Cardiac muscle cell (in vitro differentiated cells and primary cell): ENCODE measurements at regions not wholly inside any gene's neighbourhood (a gene's known extent, or its start where the extent isn't known, plus 50 kb on each side); places are given as distances from the start of the nearest gene placed in this dataset.

Source experiments
- DNase-seq, 2 donors: peaks; one replicate each; pipeline versions ENCODE4 v3.0.0 to v3.0.0-alpha.2; 2010 to 2017; ENCODE audit warnings: low read depth in 1 of 2, low spot score in 1 of 2
- H3K27ac ChIP-seq: fragments of 200-600 bp; sonication (generic); 2 replicates; pipeline ENCODE4 v1.5.1; 2016
- H3K27me3 ChIP-seq: fragments of 200-600 bp; sonication (generic); 2 replicates; pipeline ENCODE4 v1.6.0; 2016; ENCODE audit warnings: control low read depth
- H3K36me3 ChIP-seq: fragments of 200-600 bp; sonication (generic); 2 replicates; pipeline ENCODE4 v1.5.1; 2016; ENCODE audit warnings: control low read depth
- H3K4me1 ChIP-seq: fragments of 200-600 bp; sonication (generic); 2 replicates; pipeline ENCODE4 v1.8.1; 2017; ENCODE audit warnings: low read depth, mild to moderate bottlenecking, mixed run types
- H3K4me3 ChIP-seq: fragments of 200-600 bp; sonication (generic); 2 replicates; pipeline ENCODE4 v1.5.1; 2016; ENCODE audit warnings: mild to moderate bottlenecking
- H3K9me3 ChIP-seq: fragments of 200-600 bp; sonication (generic); 2 replicates; pipeline ENCODE4 v1.5.1; 2017; ENCODE audit warnings: low read depth, mild to moderate bottlenecking, control low read depth
- TF ChIP-seq, protein P1 (sequence below): IDR thresholded peaks from 2 replicates; pipeline ENCODE4 v1.5.1; 2012; ENCODE audit warnings: low read depth, mild to moderate bottlenecking, low read length

DNA sequence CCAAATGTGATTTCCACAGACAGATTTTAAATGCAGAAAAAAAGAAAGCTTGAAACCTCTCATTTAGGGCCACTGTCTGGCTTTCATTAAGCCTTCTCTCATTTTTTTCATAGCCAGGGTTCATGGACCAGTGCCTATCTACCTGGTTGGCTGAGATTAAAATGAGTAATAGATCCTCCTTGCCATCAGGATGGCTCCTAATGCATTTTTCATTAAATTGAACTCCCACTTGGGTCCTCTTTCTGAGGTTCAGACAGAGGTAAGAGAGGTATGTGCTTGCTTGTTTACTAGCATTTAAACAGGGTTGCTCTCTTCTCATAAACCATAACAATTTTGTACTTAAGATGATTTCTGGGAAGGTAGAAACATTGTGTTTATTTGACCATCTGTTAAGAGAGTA is 473.0 kb downstream of the TBC1D4 start:
- no peaks in the 10 kb centered on the region for H3K36me3 ChIP-seq
- no peaks in the 10 kb centered on the region for H3K9me3 ChIP-seq
- TF ChIP-seq, protein P1, sequence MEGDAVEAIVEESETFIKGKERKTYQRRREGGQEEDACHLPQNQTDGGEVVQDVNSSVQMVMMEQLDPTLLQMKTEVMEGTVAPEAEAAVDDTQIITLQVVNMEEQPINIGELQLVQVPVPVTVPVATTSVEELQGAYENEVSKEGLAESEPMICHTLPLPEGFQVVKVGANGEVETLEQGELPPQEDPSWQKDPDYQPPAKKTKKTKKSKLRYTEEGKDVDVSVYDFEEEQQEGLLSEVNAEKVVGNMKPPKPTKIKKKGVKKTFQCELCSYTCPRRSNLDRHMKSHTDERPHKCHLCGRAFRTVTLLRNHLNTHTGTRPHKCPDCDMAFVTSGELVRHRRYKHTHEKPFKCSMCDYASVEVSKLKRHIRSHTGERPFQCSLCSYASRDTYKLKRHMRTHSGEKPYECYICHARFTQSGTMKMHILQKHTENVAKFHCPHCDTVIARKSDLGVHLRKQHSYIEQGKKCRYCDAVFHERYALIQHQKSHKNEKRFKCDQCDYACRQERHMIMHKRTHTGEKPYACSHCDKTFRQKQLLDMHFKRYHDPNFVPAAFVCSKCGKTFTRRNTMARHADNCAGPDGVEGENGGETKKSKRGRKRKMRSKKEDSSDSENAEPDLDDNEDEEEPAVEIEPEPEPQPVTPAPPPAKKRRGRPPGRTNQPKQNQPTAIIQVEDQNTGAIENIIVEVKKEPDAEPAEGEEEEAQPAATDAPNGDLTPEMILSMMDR, result no peak
- H3K4me3 ChIP-seq, result no peak overlapping the region
- DNase-seq, result no peak
- no peak overlapping the region for H3K27ac ChIP-seq
- no peaks in the 10 kb centered on the region for H3K4me1 ChIP-seq
- no peaks in the 10 kb centered on the region for H3K27me3 ChIP-seq

GRCh38 chr13:74990992-74991391 is 491.0 kb downstream of the TBC1D4 start:
- Histone ChIP-seq H3K4me1 (no peaks in the 10 kb centered on the region), H3K27me3 (no peaks in the 10 kb centered on the region), H3K9me3 (no peaks in the 10 kb centered on the region), H3K27ac (no peak overlapping the region), H3K36me3 (no peaks in the 10 kb centered on the region), H3K4me3 (no peak overlapping the region)
- DNase-seq, result no peak
- TF ChIP-seq, protein P1, result no peak

- no peaks in the 10 kb centered on the region for H3K9me3 ChIP-seq
- H3K4me1 ChIP-seq, result no peaks in the 10 kb centered on the region
- no peak overlapping the region for H3K27ac ChIP-seq
- H3K36me3 ChIP-seq, result no peaks in the 10 kb centered on the region
- no peak overlapping the region for H3K4me3 ChIP-seq
- TF ChIP-seq, protein P1, result no peak
- H3K27me3 ChIP-seq, result no peaks in the 10 kb centered on the region
- DNase-seq, result no peak
Measured at GRCh38 chr13:74987124-74987690, 494.8 kb downstream of the TBC1D4 start.

DNA sequence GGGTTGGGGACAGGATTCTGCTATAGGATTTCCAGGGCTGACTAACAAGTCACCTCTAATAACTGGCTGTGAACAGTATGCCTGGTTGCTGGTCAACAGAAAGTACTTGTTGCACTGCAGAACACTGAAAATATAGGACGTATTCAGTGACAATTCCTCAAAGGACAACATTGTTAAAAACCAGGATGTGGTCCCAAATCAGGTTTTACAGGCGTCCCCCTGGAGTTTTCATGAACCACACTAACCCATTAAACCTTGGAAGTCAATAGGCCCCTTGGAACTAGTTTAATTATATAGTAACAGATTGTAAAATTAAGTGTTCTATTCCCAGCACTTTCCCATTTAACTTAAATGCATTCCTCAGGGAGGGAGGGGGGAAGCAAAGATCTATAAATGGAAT is 495.4 kb downstream of the TBC1D4 start:
- Histone ChIP-seq H3K4me3 (no peak overlapping the region), H3K4me1 (no peaks in the 10 kb centered on the region), H3K27me3 (no peaks in the 10 kb centered on the region), H3K9me3 (no peaks in the 10 kb centered on the region), H3K27ac (no peak overlapping the region), H3K36me3 (no peaks in the 10 kb centered on the region)
- DNase-seq, result no peak
- TF ChIP-seq, protein P1, result no peak

- Histone ChIP-seq H3K9me3 (no peaks in the 10 kb centered on the region), H3K27ac (no peak overlapping the region), H3K36me3 (no peaks in the 10 kb centered on the region), H3K27me3 (no peaks in the 10 kb centered on the region), H3K4me3 (no peak overlapping the region), H3K4me1 (no peaks in the 10 kb centered on the region)
- DNase-seq, result no peak
- TF ChIP-seq, protein P1, result no peak
Measured at GRCh38 chr13:74979703-74980102, 502.3 kb downstream of the TBC1D4 start.

- H3K9me3 ChIP-seq, result no peaks in the 10 kb centered on the region
- H3K27me3 ChIP-seq, result no peaks in the 10 kb centered on the region
- no peak overlapping the region for H3K27ac ChIP-seq
- no peaks in the 10 kb centered on the region for H3K36me3 ChIP-seq
- no peak overlapping the region for H3K4me3 ChIP-seq
- DNase-seq, result no peak
- no peaks in the 10 kb centered on the region for H3K4me1 ChIP-seq
- TF ChIP-seq, protein P1, result no peak
Measured at GRCh38 chr13:74978591-74978990, 503.4 kb downstream of the TBC1D4 start.
